Heart left ventricle (tissue), 13 donors: ENCODE measurements at regions not wholly inside any gene's neighbourhood (a gene's known extent, or its start where the extent isn't known, plus 50 kb on each side); places are given as distances from the start of the nearest gene placed in this dataset.

Experiments
- CTCF ChIP-seq, 12 donors: fragments of 200-600 bp; sonication (generic) in 4 of 12; IDR thresholded peaks; one replicate each; pipeline versions ENCODE4 v1.5.0 to v1.8.0; 2018 to 2022; ENCODE audit warnings: antibody characterized with exemption in 12 of 12, mild to moderate bottlenecking in 5 of 12
- POLR2A ChIP-seq, 2 donors: fragments of 450-650 bp; IDR thresholded peaks; one replicate each; pipeline ENCODE4 v1.6.1; 2017; ENCODE audit warnings: antibody characterized with exemption in 2 of 2, mild to moderate bottlenecking in 2 of 2, moderate library complexity in 2 of 2
- donor health status: ischemic (EF 13 %, LVEDD 7.1; RV severe dilation, severe dysfunction).
- donor health status: DM: no; HTN: yes; CAD: no.
- donor health status: DM: no; HTN: no; CAD: no.
- donor health status: ischemic (EF 25% LVEDD 6.9; RV normal size, moderate dysfunction).
- donor health status: ischemic (EF 25% LVEDD 5.7; RV mildly dilated, moderate dysfunction).
- donor health status: ischemic (EF 35%, LVEDD 5.7; RV mildly dilated, moderate dysfunction).
- donor health status: nonischemic (EF 11% LVEDD 7.7; RV severe dilation, severe dysfunction).
- donor health status: DM: yes; HTN: yes; CAD: no.
- donor health status: PGD.
- donor health status: ischemic (EF 29% LVEDD 5.4; RV normal size, mild dysfunction).
- donor health status: nonischemic (EF 23%, LVEDD 6.1; RV moderate dilation, normal function).

- TF ChIP-seq CTCF (IDR thresholded peaks at IDR 0.05) (no peak), POLR2A (IDR thresholded peaks at IDR 0.05) (no peak)
Measured at GRCh38 chr3:194836661-194837060, 151.0 kb downstream of the FAM43A start.
